Breast epithelium (tissue), 4 donors: ENCODE measurements at regions not wholly inside any gene's neighbourhood (a gene's known extent, or its start where the extent isn't known, plus 50 kb on each side); places are given as distances from the start of the nearest gene placed in this dataset.

ENCODE experiments used
- DNase-seq, 2 donors: peaks; one replicate each; pipeline ENCODE4 v3.0.0-alpha.2; 2019; ENCODE audit warnings: low spot score in 2 of 2
- H3K27ac ChIP-seq, 2 donors: fragments of 200-600 bp; sonication (generic) in 1 of 2; one replicate each; pipeline ENCODE4 v1.5.1; 2016 to 2019; ENCODE audit warnings: mild to moderate bottlenecking in 1 of 2
- H3K27me3 ChIP-seq, 2 donors: fragments of 200-600 bp; sonication (generic) in 1 of 2; one replicate each; pipeline versions ENCODE4 v1.5.1 to v1.6.0; 2017 to 2019; ENCODE audit warnings: control low read depth in 1 of 2, mild to moderate bottlenecking in 1 of 2
- H3K36me3 ChIP-seq: fragments of 200-600 bp; one replicate; pipeline ENCODE4 v1.5.1; 2019
- H3K4me1 ChIP-seq, 2 donors: fragments of 200-600 bp; sonication (generic); one replicate each; pipeline ENCODE4 v1.5.1; 2016 to 2019; ENCODE audit warnings: control low read depth in 1 of 2
- H3K4me3 ChIP-seq, 3 donors: fragments of 200-600 bp; sonication (generic); 1 replicate in 2 of 3; 2 replicates in 1 of 3; pipeline ENCODE4 v1.5.1; 2016 to 2019; ENCODE audit warnings: mild to moderate bottlenecking in 3 of 3, moderate library complexity in 2 of 3
- H3K9me3 ChIP-seq, 2 donors: fragments of 200-600 bp; sonication (generic) in 1 of 2; one replicate each; pipeline ENCODE4 v1.5.1; 2016 to 2019; ENCODE audit warnings: control low read depth in 1 of 2
- CTCF ChIP-seq, 3 donors: fragments of 450-650 bp; IDR thresholded peaks; one replicate each; pipeline ENCODE4 v1.5.1; 2016 to 2017; ENCODE audit warnings: antibody characterized with exemption in 3 of 3, mild to moderate bottlenecking in 3 of 3, moderate library complexity in 3 of 3
- POLR2A ChIP-seq: fragments of 450-650 bp; IDR thresholded peaks from one replicate; pipeline ENCODE4 v1.6.1; 2016; ENCODE audit warnings: antibody characterized with exemption, mild to moderate bottlenecking, moderate library complexity
- POLR2AphosphoS5 ChIP-seq, 3 donors: sonication (generic); formaldehyde crosslinking; IDR thresholded peaks; one replicate each; pipeline ENCODE4 v1.6.1; 2017; ENCODE audit warnings: antibody characterized with exemption in 3 of 3
- intact Hi-C: fragments of 100-400 bp; cut with DNase I; formaldehyde crosslinking; loops from one replicate; pipeline ENCODE4 v1.15.1; 2023; ENCODE audit warnings: low total_unique reads

GRCh38 chr3:30526031-30526430 lies 80.4 kb upstream of the TGFBR2 start:
- Histone ChIP-seq H3K27ac (no peak overlapping the region), H3K4me3 (no peak overlapping the region), H3K27me3 (no peaks in the 10 kb centered on the region), H3K36me3 (no peaks in the 10 kb centered on the region), H3K4me1 (no peaks in the 10 kb centered on the region), H3K9me3 (no peaks in the 10 kb centered on the region)
- TF ChIP-seq CTCF (IDR thresholded peaks at IDR 0.05) = no peak
- TF ChIP-seq POLR2AphosphoS5 (IDR thresholded peaks at IDR 0.05) = no peak
- no peak for TF ChIP-seq POLR2A
- no peak for DNase-seq
- intact Hi-C loops = no loop called here

DNA sequence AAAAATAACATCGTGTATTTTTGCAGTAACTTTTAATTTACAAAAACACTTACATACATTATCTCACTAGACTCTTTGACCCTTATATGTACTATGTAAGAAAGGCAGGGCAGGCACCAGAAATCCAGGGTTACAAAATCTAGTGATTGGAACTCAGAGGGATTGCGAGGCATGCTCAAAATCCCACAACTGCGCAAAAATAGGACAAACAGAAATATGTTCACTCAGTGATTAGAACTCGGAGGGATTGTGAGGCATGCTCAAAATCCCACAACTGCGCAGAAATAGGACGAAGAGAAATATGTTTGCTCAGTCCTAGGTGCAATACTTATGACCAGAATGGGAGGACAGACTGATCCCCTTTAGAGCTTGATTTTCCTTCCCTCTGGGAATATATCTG lies 79.2 kb upstream of the TGFBR2 start:
- no peak overlapping the region for H3K4me3 ChIP-seq
- no peak for TF ChIP-seq CTCF (IDR thresholded peaks at IDR 0.05)
- H3K4me1 ChIP-seq = no peaks in the 10 kb centered on the region
- H3K27ac ChIP-seq = peak overlapping the region; percentile 26 to 70
- no peak for DNase-seq
- intact Hi-C loops = no loop called here
- no peaks in the 10 kb centered on the region for H3K36me3 ChIP-seq
- no peaks in the 10 kb centered on the region for H3K9me3 ChIP-seq
- H3K27me3 ChIP-seq = no peaks in the 10 kb centered on the region

GRCh38 chr3:30527720-30528119 lies 78.7 kb upstream of the TGFBR2 start:
- Histone ChIP-seq H3K4me1 (no peaks in the 10 kb centered on the region), H3K9me3 (no peaks in the 10 kb centered on the region), H3K27ac (peak overlapping the region; percentile 26 to 70), H3K36me3 (no peaks in the 10 kb centered on the region), H3K27me3 (no peaks in the 10 kb centered on the region), H3K4me3 (no peak overlapping the region)
- intact Hi-C loops = no loop called here
- no peak for DNase-seq
- TF ChIP-seq POLR2AphosphoS5 (IDR thresholded peaks at IDR 0.05) = peak in 1 of 3 donors; percentile 38
- TF ChIP-seq POLR2A = no peak
- no peak for TF ChIP-seq CTCF (IDR thresholded peaks at IDR 0.05)

DNA sequence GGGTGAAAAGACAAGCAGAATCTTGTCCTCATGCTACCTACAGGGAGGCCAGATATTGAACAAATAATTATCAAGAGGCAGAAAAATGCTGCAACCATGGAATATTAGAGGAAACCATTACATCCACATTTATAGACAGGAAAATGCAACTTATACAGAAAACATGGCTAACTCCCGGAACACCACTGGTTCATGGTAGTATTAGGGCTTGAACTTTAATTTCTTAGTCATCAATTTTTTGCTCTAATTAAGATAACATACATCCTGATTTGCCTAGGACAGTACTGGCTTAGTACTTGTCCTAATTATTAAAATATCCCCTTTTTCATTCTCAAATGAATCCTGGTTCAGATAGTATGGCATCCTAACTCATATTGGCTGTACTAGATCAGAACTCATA lies 76.3 kb upstream of the TGFBR2 start:
- no peaks in the 10 kb centered on the region for H3K4me1 ChIP-seq
- TF ChIP-seq POLR2A (no peak), POLR2AphosphoS5 (IDR thresholded peaks at IDR 0.05) (no peak), CTCF (IDR thresholded peaks at IDR 0.05) (no peak)
- H3K4me3 ChIP-seq = no peak overlapping the region
- no peaks in the 10 kb centered on the region for H3K27me3 ChIP-seq
- no peak for DNase-seq
- H3K27ac ChIP-seq = no peak overlapping the region
- H3K9me3 ChIP-seq = no peaks in the 10 kb centered on the region
- H3K36me3 ChIP-seq = no peaks in the 10 kb centered on the region
- intact Hi-C loops = no loop called here

DNA sequence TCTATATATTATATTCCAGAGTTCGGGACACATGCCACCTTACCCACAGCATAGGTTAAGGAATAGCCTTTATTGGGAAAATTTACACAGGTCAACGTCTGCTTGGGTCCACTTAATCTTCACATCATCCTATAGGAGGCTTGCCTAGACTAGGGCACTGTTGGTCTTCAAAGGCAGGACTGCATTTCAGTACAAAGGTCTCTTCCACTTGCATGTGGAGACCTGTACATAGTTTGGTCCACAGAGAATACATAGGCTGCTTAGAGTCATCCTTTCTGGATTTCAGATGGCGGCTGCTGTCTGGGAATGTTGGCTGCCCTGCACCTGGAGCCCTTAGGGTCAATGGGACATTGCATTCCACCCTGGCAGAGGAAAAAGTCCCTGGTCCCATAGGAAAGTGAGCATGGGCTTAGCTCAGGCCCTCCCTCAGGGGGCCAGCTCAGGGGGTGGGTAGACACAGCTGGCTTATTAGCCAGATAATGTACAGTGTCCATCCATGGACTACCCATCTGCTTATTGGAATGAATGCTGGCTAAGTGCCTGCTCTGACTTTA lies 75.3 kb upstream of the TGFBR2 start:
- intact Hi-C loops = no loop called here
- no peaks in the 10 kb centered on the region for H3K9me3 ChIP-seq
- no peak overlapping the region for H3K27ac ChIP-seq
- no peaks in the 10 kb centered on the region for H3K36me3 ChIP-seq
- H3K4me3 ChIP-seq = no peak overlapping the region
- TF ChIP-seq POLR2A (no peak), CTCF (IDR thresholded peaks at IDR 0.05) (no peak), POLR2AphosphoS5 (IDR thresholded peaks at IDR 0.05) (no peak)
- no peaks in the 10 kb centered on the region for H3K4me1 ChIP-seq
- no peaks in the 10 kb centered on the region for H3K27me3 ChIP-seq
- no peak for DNase-seq
